T-cell (primary cell): ENCODE measurements at regions not wholly inside any gene's neighbourhood (a gene's known extent, or its start where the extent isn't known, plus 50 kb on each side); places are given as distances from the start of the nearest gene placed in this dataset.
"Not testable (repeated sequence)": the region's sequence is repeated elsewhere in the genome, so short reads cannot be mapped to it uniquely, and the experiment has no call there.

ENCODE experiments used
- ATAC-seq, 4 experiments: fragments of 200-7000 bp in 3 of 4; fragments of 150-1000 bp in 1 of 4; cut with Tn5 transposase; replicated peaks in 1 of 4; 1 replicate in 3 of 4; 2 replicates in 1 of 4; pipeline ENCODE4 v1.10.0; 2021; ENCODE audit warnings: moderate library complexity in 3 of 4, mild to moderate bottlenecking in 2 of 4, moderate number of reproducible peaks in 1 of 4
- CTCF ChIA-PET, 2 donors: fragments of 300-600 bp; sonication (Branson Sonifier 250); formaldehyde crosslinking; loops; one replicate each; lab custom pipeline; 2022; ENCODE audit warnings: antibody characterized with exemption in 2 of 2; lab: Charles Lee
- POLR2A ChIA-PET, 2 donors: fragments of 300-600 bp; sonication (Branson Sonifier 250); formaldehyde crosslinking; loops; one replicate each; lab custom pipeline; 2022; ENCODE audit warnings: antibody characterized with exemption in 2 of 2; lab: Charles Lee
- DNase-seq, 35 experiments: peaks; one replicate each; pipeline versions ENCODE4 v3.0.0 to v3.0.0-alpha.2; 2013 to 2023
- H3K27ac ChIP-seq: one replicate; pipeline ENCODE4 v1.5.1; 2013; ENCODE audit warnings: low read length
- H3K27me3 ChIP-seq, 2 experiments: replicated peaks in 1 of 2; 1 replicate in 1 of 2; 2 replicates in 1 of 2; pipeline versions ENCODE4 v1.6.1 to v1.7.0; 2013; ENCODE audit warnings: low read length in 1 of 2, mixed read lengths in 1 of 2; ENCODE audit not compliant: control insufficient read depth in 2 of 2, insufficient read depth in 2 of 2; ENCODE audit errors: extremely low read depth in 1 of 2
- H3K36me3 ChIP-seq, 2 donors: 1 replicate in 1 of 2; 2 replicates in 1 of 2; pipeline versions ENCODE4 v1.6.1 to v1.7.0; 2013; ENCODE audit warnings: low read length in 1 of 2; ENCODE audit not compliant: control insufficient read depth in 2 of 2, insufficient read depth in 1 of 2; ENCODE audit errors: extremely low read depth in 1 of 2
- H3K4me1 ChIP-seq, 2 experiments: 1 replicate in 1 of 2; 2 replicates in 1 of 2; pipeline versions ENCODE4 v1.6.1 to v1.7.0; 2013; ENCODE audit warnings: low read length in 2 of 2, mixed read lengths in 1 of 2; ENCODE audit not compliant: insufficient read depth in 2 of 2, control insufficient read depth in 1 of 2; ENCODE audit errors: extremely low read depth in 1 of 2
- H3K4me3 ChIP-seq, 2 donors: 1 replicate in 1 of 2; 2 replicates in 1 of 2; pipeline versions ENCODE4 v1.5.1 to v1.7.0; 2013; ENCODE audit warnings: mild to moderate bottlenecking in 2 of 2, low read length in 1 of 2, moderate library complexity in 1 of 2; ENCODE audit not compliant: control insufficient read depth in 1 of 2; ENCODE audit errors: extremely low read depth in 1 of 2
- H3K9me3 ChIP-seq: 2 replicates; pipeline ENCODE4 v1.7.0; 2013
- H3K27ac Mint-ChIP-seq, 2 donors: one replicate each; pipeline ENCODE4 v1.8.0; 2020 to 2021; ENCODE audit warnings: mild to moderate bottlenecking in 2 of 2, mixed read lengths in 2 of 2
- H3K27me3 Mint-ChIP-seq, 2 donors: one replicate each; pipeline ENCODE4 v1.8.0; 2021 to 2022; ENCODE audit warnings: mixed read lengths in 2 of 2
- H3K36me3 Mint-ChIP-seq: one replicate; pipeline ENCODE4 v1.8.0; 2021; ENCODE audit warnings: mixed read lengths
- H3K4me1 Mint-ChIP-seq, 3 donors: one replicate each; pipeline ENCODE4 v1.8.0; 2020 to 2022; ENCODE audit warnings: mixed read lengths in 3 of 3, mild to moderate bottlenecking in 1 of 3
- H3K4me3 Mint-ChIP-seq, 3 donors: one replicate each; pipeline ENCODE4 v1.8.0; 2020 to 2022; ENCODE audit warnings: mild to moderate bottlenecking in 3 of 3, mixed read lengths in 3 of 3, moderate library complexity in 3 of 3
- H3K9me3 Mint-ChIP-seq, 3 donors: one replicate each; pipeline ENCODE4 v1.8.0; 2020 to 2022; ENCODE audit warnings: mixed read lengths in 3 of 3
- WGBS: methylation state at CpG from one replicate; pipeline ENCODE4 v1.1.5; 2013; ENCODE audit warnings: missing lambda C conversion rate; ENCODE audit not compliant: insufficient coverage; 5-methylcytosine and 5-hydroxymethylcytosine counted together

GRCh38 chr3:125838857-125839256 is 130.1 kb upstream of the ROPN1B start:
- H3K4me3 ChIP-seq, H3K9me3 ChIP-seq, H3K27me3 Mint-ChIP-seq, H3K4me3 Mint-ChIP-seq, H3K27ac ChIP-seq, POLR2A ChIA-PET, H3K4me1 ChIP-seq, H3K36me3 ChIP-seq, ATAC-seq, H3K9me3 Mint-ChIP-seq, H3K27me3 ChIP-seq, DNase-seq, H3K27ac Mint-ChIP-seq, H3K36me3 Mint-ChIP-seq, CTCF ChIA-PET: not testable (repeated sequence)
- H3K4me1 Mint-ChIP-seq, result peaks cover 14 to 26% (median 14%) of the 10 kb centered on the region in 3 donors
- 100% methylated on average over 2 of the region's 5 CpGs for WGBS

- H3K27ac ChIP-seq, DNase-seq, H3K27me3 ChIP-seq, H3K9me3 ChIP-seq, H3K36me3 ChIP-seq, H3K36me3 Mint-ChIP-seq, H3K27me3 Mint-ChIP-seq, H3K9me3 Mint-ChIP-seq, H3K4me3 ChIP-seq, H3K4me3 Mint-ChIP-seq, H3K27ac Mint-ChIP-seq, ATAC-seq, H3K4me1 ChIP-seq, CTCF ChIA-PET: not testable (repeated sequence)
- no CpG with 5 or more reads among the region's 3 CpGs for WGBS
- H3K4me1 Mint-ChIP-seq, result peaks cover 14 to 23% (median 14%) of the 10 kb centered on the region in 3 donors
- POLR2A ChIA-PET, result interaction anchor here in 1 of 2 donors (0.6 kb wide), 1 partner anchor 1112 kb away, joined by 3 read pairs; no protein-coding TSS in a partner anchor
Observed at GRCh38 chr3:125840465-125840864, 128.5 kb upstream of the ROPN1B start.

- H3K36me3 ChIP-seq, H3K9me3 Mint-ChIP-seq, CTCF ChIA-PET, H3K4me3 ChIP-seq, DNase-seq, H3K27ac Mint-ChIP-seq, H3K4me1 ChIP-seq, POLR2A ChIA-PET, ATAC-seq, H3K27me3 Mint-ChIP-seq, H3K27ac ChIP-seq, H3K27me3 ChIP-seq, H3K4me1 Mint-ChIP-seq, H3K4me3 Mint-ChIP-seq, H3K9me3 ChIP-seq: not testable (repeated sequence)
- 90% methylated on average over 13 of the region's 15 CpGs for WGBS
- H3K36me3 Mint-ChIP-seq, result peaks cover 14% of the 10 kb centered on the region
Observed at GRCh38 chr3:125847966-125848365, 121.0 kb upstream of the ROPN1B start.

DNA sequence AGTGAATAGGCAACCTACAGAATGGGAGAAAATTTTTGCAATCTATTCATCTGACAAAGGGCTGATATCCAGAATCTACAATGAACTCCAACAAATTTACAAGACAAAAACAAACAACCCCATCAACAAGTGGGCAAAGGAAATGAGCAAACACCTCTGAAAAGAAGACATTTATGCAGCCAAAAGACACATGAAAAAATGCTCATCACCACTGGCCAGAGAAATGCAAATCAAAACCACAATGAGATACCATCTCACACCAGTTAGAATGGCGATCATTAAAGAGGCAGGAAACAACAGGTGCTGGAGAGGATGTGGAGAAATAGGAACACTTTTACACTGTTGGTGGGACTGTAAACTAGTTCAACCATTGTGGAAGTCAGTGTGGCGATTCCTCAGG is 114.0 kb upstream of the ROPN1B start:
- H3K36me3 ChIP-seq, H3K9me3 Mint-ChIP-seq, ATAC-seq, POLR2A ChIA-PET, CTCF ChIA-PET, H3K27me3 Mint-ChIP-seq, H3K9me3 ChIP-seq, H3K27ac Mint-ChIP-seq, H3K27ac ChIP-seq, H3K27me3 ChIP-seq, H3K36me3 Mint-ChIP-seq, H3K4me1 ChIP-seq, DNase-seq, H3K4me1 Mint-ChIP-seq, H3K4me3 Mint-ChIP-seq, H3K4me3 ChIP-seq: not testable (repeated sequence)
- WGBS, result no CpG with 5 or more reads among the region's 2 CpGs

- CTCF ChIA-PET, H3K36me3 Mint-ChIP-seq: not testable (repeated sequence)
Observed at GRCh38 chr3:125860547-125860946, 108.4 kb upstream of the ROPN1B start.

DNA sequence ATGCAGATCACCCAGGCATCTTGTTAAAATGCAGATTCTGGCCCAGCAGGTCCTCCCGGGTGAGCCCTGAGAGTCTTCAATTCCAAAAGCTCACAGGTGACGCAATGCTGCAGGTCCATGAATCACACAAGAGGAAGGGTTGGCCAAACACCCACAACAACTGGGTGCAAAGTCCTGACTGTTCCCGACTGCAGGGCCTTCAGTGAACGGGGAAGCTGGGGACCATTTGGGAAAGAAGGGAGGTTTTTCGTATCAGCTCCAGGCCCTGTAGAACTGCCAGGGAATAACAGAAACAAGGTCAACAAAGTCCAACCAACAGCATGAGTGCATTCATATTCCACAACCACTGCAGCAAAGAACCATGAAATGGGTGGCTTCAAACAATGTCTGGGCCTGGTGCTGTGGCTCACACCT is 106.1 kb upstream of the ROPN1B start:
- H3K4me1 Mint-ChIP-seq, H3K4me1 ChIP-seq, H3K27ac ChIP-seq, DNase-seq, H3K36me3 ChIP-seq, POLR2A ChIA-PET, H3K27ac Mint-ChIP-seq, H3K4me3 Mint-ChIP-seq, H3K9me3 ChIP-seq, H3K9me3 Mint-ChIP-seq, H3K27me3 Mint-ChIP-seq, H3K27me3 ChIP-seq, CTCF ChIA-PET, H3K36me3 Mint-ChIP-seq, H3K4me3 ChIP-seq, ATAC-seq: not testable (repeated sequence)
- WGBS, result 83% methylated on average over 1 of the region's 5 CpGs

More at GRCh38 chr3:125860547-125860946, 108.4 kb upstream of the ROPN1B start:
- H3K9me3 Mint-ChIP-seq, H3K27ac Mint-ChIP-seq, ATAC-seq, H3K4me3 ChIP-seq, POLR2A ChIA-PET, H3K27ac ChIP-seq, H3K4me1 Mint-ChIP-seq, H3K27me3 ChIP-seq, H3K4me3 Mint-ChIP-seq, H3K9me3 ChIP-seq, H3K4me1 ChIP-seq, H3K36me3 ChIP-seq, H3K27me3 Mint-ChIP-seq: not testable (repeated sequence)
- DNase-seq, result peak in 1 of 35 experiments; percentile 12
- WGBS, result no CpG with 5 or more reads among the region's 3 CpGs

DNA sequence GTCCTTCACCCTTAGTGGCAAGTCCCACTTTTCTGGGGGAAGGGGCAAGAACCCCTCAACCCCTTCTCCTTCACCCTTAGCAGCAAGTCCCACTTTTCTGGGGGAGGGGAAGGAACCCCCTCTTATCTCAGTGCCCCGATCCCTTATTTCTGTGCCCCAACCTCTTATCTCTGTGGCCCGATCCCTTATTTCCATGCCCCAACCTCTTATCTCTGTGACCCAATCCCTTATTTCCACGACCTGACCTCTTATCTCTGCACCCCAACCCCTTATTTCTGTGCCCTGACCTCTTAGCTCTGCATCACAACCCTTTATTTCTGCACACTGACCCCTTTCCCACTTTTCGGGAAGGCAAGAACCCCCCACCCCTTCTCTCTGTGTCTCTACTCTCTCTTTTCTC is 104.4 kb upstream of the ROPN1B start:
- H3K4me3 ChIP-seq, DNase-seq, H3K36me3 Mint-ChIP-seq, H3K9me3 Mint-ChIP-seq, H3K27ac Mint-ChIP-seq, H3K27me3 Mint-ChIP-seq, H3K27me3 ChIP-seq, POLR2A ChIA-PET, H3K4me1 Mint-ChIP-seq, H3K27ac ChIP-seq, H3K4me3 Mint-ChIP-seq, H3K9me3 ChIP-seq, H3K36me3 ChIP-seq, H3K4me1 ChIP-seq, ATAC-seq: not testable (repeated sequence)
- CTCF ChIA-PET, result interaction anchor here in 1 of 2 donors (0.6 kb wide), 1 partner anchor 575 kb away, joined by 3 read pairs; no protein-coding TSS in a partner anchor
- 77% methylated on average over 3 of the region's 4 CpGs for WGBS
